ENCODE measurements at regions not wholly inside any gene's neighbourhood (a gene's known extent, or its start where the extent isn't known, plus 50 kb on each side); places are given as distances from the start of the nearest gene placed in this dataset.

DNA sequence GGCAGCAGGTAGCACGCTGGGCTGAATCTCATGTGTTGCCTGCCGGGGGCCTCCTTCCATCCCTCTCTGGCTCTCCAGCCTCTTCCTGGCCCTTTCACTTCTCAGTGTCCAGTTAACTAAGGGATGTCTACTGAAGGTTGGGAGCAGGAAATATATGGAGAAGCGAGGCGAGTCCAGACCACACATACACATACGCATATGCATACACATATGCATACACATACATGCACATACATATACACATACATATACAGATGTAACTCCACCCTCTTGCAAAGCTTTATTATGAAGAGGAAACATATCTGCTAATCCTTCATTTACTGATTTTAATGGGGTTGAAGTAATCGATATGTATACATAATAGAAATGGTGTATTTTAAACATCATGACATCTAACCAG lies 636.1 kb upstream of the CCDC179 start:
- Histone ChIP-seq H3K9ac (ENCODE audit: low read depth, low read length) (no peak overlapping the region), H3K4me2 (ENCODE audit: low read length) (no peak overlapping the region), H3K4me1 (ENCODE audit: control insufficient read depth, insufficient read depth, low read length) (no peaks in the 10 kb centered on the region), H3K36me3 (ENCODE audit: insufficient read depth, low read length) (no peaks in the 10 kb centered on the region), H3K9me3 (replicated peaks; ENCODE audit: low read length) (no peaks in the 10 kb centered on the region), H3K27me3 (ENCODE audit: control insufficient read depth, insufficient read depth, low read length) (no peaks in the 10 kb centered on the region), H3K4me3 (ENCODE audit: low read length) (no peak overlapping the region)

DNA sequence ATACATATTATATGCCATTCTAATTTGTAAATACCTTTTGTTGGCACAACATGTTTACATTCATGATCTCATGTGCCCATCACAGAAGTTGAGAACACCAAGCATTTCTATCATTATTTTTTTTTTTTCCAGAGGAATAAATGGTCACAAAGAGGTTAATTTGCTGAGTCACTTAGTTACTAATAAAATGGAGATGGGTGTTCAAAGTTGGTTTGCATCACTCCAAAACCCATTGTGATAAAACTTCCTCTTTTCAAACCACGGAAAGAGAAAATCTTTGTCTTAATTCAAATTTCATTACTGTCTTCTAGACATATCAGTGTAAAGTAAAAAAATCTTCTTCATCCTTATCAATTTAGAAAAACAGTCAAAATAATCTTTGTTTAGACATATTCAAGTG lies 636.8 kb upstream of the CCDC179 start:
- H3K27me3 ChIP-seq (ENCODE audit: control insufficient read depth, insufficient read depth, low read length) = no peaks in the 10 kb centered on the region
- no peaks in the 10 kb centered on the region for H3K9me3 ChIP-seq (replicated peaks; ENCODE audit: low read length)
- H3K4me1 ChIP-seq (ENCODE audit: control insufficient read depth, insufficient read depth, low read length) = no peaks in the 10 kb centered on the region
- no peaks in the 10 kb centered on the region for H3K36me3 ChIP-seq (ENCODE audit: insufficient read depth, low read length)
- H3K4me2 ChIP-seq (ENCODE audit: low read length) = no peak overlapping the region
- no peak overlapping the region for H3K9ac ChIP-seq (ENCODE audit: low read depth, low read length)
- H3K4me3 ChIP-seq (ENCODE audit: low read length) = no peak overlapping the region

DNA sequence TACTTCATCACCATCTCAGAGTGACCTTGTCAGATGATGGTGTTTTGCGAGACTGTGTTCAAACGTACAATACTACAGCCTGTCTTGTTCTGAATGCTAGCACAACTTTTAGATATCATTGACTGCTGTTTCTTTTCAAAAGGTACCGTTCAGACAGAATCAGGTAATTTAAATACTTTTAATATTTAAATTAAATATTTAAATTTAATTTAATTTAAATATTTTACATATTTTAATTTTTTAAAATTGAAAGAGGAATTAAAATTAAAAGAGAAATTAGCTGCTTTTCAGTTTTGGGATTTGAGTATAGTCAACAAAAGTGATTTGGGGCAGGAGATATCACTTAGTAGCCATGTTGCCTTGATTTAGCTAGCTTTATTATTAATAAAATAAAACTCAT lies 642.1 kb upstream of the CCDC179 start:
- H3K4me3 ChIP-seq (ENCODE audit: low read length) = no peak overlapping the region
- no peaks in the 10 kb centered on the region for H3K36me3 ChIP-seq (ENCODE audit: insufficient read depth, low read length)
- H3K9me3 ChIP-seq (replicated peaks; ENCODE audit: low read length) = no peaks in the 10 kb centered on the region
- H3K9ac ChIP-seq (ENCODE audit: low read depth, low read length) = no peak overlapping the region
- H3K4me1 ChIP-seq (ENCODE audit: control insufficient read depth, insufficient read depth, low read length) = no peaks in the 10 kb centered on the region
- no peaks in the 10 kb centered on the region for H3K27me3 ChIP-seq (ENCODE audit: control insufficient read depth, insufficient read depth, low read length)
- H3K4me2 ChIP-seq (ENCODE audit: low read length) = no peak overlapping the region

DNA sequence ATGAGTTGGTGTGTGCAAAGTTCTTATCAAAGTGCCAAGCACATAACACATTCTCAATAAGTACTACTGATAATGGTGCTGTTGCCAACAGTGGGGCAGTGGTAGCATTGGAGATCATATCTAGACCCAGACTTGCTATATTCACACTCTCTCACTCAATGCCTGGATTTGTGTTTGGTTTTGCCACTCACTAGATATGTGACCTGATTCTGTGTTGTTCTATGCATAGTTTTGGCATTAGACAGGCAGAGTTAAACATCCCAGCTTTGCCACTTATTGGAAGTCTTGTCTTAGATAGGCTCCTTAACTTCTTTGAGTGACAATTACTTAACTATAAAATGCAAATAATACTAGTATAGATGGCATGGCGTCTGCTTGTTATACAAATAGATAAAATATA lies 642.6 kb upstream of the CCDC179 start:
- no peak overlapping the region for H3K4me2 ChIP-seq (ENCODE audit: low read length)

DNA sequence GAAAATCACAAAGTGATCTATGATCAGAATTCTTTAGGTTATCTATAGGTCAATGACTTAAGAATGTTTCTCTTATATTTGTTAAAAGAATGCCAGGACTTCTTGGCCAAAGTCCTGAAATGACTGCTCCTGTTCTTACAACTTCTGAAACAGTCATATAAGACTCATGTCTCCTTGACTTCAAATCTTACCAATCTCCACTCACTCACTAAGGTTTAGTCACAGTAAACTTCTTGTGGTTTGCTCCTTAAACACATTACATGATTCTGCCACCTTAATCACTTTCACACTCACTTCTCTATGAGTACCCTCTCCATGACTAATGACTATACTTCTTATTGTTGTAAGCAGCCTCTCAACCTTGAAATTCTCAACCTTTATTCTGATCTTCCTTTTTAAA lies 648.7 kb upstream of the CCDC179 start:
- H3K4me3 ChIP-seq (ENCODE audit: low read length) = no peak overlapping the region
- no peaks in the 10 kb centered on the region for H3K27me3 ChIP-seq (ENCODE audit: control insufficient read depth, insufficient read depth, low read length)

More for the DNA sequence above, 642.6 kb upstream of the CCDC179 start:
- no peaks in the 10 kb centered on the region for H3K9me3 ChIP-seq (replicated peaks; ENCODE audit: low read length)
- no peak overlapping the region for H3K9ac ChIP-seq (ENCODE audit: low read depth, low read length)
- H3K36me3 ChIP-seq (ENCODE audit: insufficient read depth, low read length) = no peaks in the 10 kb centered on the region
- H3K4me1 ChIP-seq (ENCODE audit: control insufficient read depth, insufficient read depth, low read length) = no peaks in the 10 kb centered on the region
- H3K4me3 ChIP-seq (ENCODE audit: low read length) = no peak overlapping the region
- H3K27me3 ChIP-seq (ENCODE audit: control insufficient read depth, insufficient read depth, low read length) = no peaks in the 10 kb centered on the region

DNA sequence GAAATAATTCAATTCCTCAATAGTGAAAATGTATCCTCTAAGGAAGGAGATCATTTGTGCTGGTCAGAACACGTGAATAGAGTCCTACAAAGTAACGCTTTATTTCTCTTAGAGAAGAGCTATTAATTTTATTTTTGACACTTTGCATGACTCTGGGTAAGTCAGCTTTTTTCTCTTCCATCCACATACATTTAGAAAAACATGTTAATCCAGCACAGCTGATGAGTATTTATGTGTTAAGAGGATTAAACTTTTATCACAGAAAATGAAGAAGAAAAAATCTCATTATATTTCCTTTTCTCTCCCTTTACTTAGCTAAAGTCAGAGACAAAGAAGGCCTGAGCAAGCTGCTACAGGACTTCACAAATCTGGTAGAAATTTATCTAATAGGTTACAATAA lies 649.5 kb upstream of the CCDC179 start:
- no peaks in the 10 kb centered on the region for H3K36me3 ChIP-seq (ENCODE audit: insufficient read depth, low read length)
- no peak overlapping the region for H3K4me3 ChIP-seq (ENCODE audit: low read length)
- H3K4me1 ChIP-seq (ENCODE audit: control insufficient read depth, insufficient read depth, low read length) = no peaks in the 10 kb centered on the region
- no peaks in the 10 kb centered on the region for H3K9me3 ChIP-seq (replicated peaks; ENCODE audit: low read length)
- H3K9ac ChIP-seq (ENCODE audit: low read depth, low read length) = no peak overlapping the region
- no peaks in the 10 kb centered on the region for H3K27me3 ChIP-seq (ENCODE audit: control insufficient read depth, insufficient read depth, low read length)
- no peak overlapping the region for H3K4me2 ChIP-seq (ENCODE audit: low read length)

More for the DNA sequence above, 648.7 kb upstream of the CCDC179 start:
- H3K9me3 ChIP-seq (replicated peaks; ENCODE audit: low read length) = no peaks in the 10 kb centered on the region
- H3K9ac ChIP-seq (ENCODE audit: low read depth, low read length) = no peak overlapping the region
- H3K4me2 ChIP-seq (ENCODE audit: low read length) = no peak overlapping the region
- H3K36me3 ChIP-seq (ENCODE audit: insufficient read depth, low read length) = no peaks in the 10 kb centered on the region
- no peaks in the 10 kb centered on the region for H3K4me1 ChIP-seq (ENCODE audit: control insufficient read depth, insufficient read depth, low read length)

DNA sequence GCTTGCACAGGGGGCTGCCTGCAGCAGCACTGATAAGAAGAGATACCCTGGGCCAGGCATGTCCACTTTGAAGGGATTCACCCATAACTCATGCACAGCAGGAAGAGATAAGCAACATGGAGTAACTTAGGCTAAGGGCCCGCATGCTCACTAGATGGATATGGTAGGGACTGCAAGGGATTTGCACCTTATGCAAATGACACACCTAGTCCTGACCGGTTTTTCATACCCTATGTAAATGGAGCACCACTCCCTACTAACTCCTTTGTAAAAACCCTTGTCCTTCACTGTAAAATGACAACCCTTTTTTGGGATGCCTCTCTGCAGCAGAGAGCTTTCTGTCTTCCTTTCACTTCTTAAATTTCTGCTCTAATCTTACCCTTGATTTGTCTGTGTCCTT lies 658.9 kb upstream of the CCDC179 start:
- H3K27me3 ChIP-seq (ENCODE audit: control insufficient read depth, insufficient read depth, low read length) = no peaks in the 10 kb centered on the region
- H3K9ac ChIP-seq (ENCODE audit: low read depth, low read length) = no peak overlapping the region
- no peaks in the 10 kb centered on the region for H3K4me1 ChIP-seq (ENCODE audit: control insufficient read depth, insufficient read depth, low read length)
- H3K9me3 ChIP-seq (replicated peaks; ENCODE audit: low read length) = no peaks in the 10 kb centered on the region
- no peak overlapping the region for H3K4me2 ChIP-seq (ENCODE audit: low read length)
- H3K4me3 ChIP-seq (ENCODE audit: low read length) = no peak overlapping the region
- H3K36me3 ChIP-seq (ENCODE audit: insufficient read depth, low read length) = no peaks in the 10 kb centered on the region

DNA sequence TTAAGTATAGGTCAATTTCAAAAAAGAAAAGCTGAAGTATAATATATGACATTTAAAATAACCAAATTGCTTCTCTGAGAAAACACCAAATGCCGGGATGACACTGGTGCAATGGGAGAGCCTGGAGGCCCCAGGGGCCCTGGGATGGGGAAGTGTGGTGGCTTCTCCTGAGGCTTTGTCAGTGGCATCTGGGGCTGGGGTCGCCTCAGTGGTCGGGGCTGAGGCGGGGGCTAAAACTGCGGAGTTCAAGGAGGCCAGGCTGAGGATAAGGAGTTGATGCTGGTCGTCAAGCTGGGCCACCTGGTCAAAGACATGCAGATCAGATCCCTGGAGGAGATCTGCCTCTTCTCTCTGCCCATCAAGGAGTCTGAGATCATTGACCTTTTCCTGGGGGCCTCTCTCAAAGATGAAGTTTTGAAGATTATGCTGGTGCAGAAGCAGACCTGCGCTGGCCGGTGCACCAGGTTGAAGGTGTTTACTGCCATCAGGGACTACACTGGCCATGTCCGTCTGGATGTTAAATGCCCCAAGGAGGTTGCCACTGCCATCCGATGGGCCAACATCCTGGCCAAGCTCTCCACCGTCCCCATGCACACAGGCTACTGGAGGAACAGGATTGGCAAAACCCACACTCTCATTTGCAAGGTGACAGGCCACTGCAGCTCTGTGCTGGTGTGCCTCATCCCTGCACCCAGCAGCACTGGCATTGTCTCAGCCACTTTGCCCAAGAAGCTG lies 660.1 kb upstream of the CCDC179 start:
- no peaks in the 10 kb centered on the region for H3K36me3 ChIP-seq (ENCODE audit: insufficient read depth, low read length)
- no peaks in the 10 kb centered on the region for H3K4me1 ChIP-seq (ENCODE audit: control insufficient read depth, insufficient read depth, low read length)

DNA sequence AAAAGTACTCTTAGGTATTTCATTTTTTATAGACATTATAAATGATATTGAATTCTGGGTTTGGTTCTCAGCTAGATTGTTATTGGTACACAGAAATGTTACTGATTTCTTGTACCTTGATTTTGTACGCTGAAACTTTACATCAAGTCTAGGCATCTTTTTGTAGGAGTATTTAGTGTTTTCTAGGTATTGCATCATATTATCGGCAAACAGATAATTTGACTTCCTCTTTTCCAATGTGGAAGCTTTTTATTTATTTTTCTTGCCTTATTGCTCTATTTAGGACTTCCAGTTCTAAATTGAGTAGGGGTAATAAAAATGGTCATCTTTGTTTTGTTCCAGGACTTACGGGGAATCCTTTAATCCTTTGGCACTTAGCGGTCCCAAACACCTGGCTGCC lies 676.6 kb upstream of the CCDC179 start:
- no peak overlapping the region for H3K4me2 ChIP-seq (ENCODE audit: low read length)
- H3K9me3 ChIP-seq (replicated peaks; ENCODE audit: low read length) = no peaks in the 10 kb centered on the region

More for the DNA sequence above, 660.1 kb upstream of the CCDC179 start:
- no peak overlapping the region for H3K4me2 ChIP-seq (ENCODE audit: low read length)
- H3K9me3 ChIP-seq (replicated peaks; ENCODE audit: low read length) = no peaks in the 10 kb centered on the region
- H3K9ac ChIP-seq (ENCODE audit: low read depth, low read length) = no peak overlapping the region
- H3K27me3 ChIP-seq (ENCODE audit: control insufficient read depth, insufficient read depth, low read length) = no peaks in the 10 kb centered on the region
- no peak overlapping the region for H3K4me3 ChIP-seq (ENCODE audit: low read length)

DNA sequence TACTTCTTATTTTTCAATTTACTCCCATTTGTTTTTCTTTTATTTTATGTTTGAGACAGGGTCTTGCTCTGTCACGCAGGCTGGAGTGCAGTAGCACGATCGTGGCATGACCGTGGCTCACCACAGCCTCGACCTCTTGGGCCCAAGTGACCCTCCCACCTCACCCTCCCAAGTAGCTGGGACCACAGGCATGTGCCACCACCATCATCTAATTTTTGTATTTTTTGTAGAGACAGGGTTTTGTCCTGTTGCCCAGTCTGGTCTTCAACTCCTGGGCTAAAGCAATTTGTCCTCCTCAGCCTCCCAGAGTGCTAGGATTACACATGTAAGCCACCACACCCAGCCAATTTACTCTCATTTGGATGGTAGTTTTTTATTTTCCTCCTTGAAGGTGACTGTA lies 679.3 kb upstream of the CCDC179 start:
- Histone ChIP-seq H3K36me3 (ENCODE audit: insufficient read depth, low read length) (no peaks in the 10 kb centered on the region), H3K4me1 (ENCODE audit: control insufficient read depth, insufficient read depth, low read length) (no peaks in the 10 kb centered on the region), H3K4me3 (ENCODE audit: low read length) (no peak overlapping the region), H3K27me3 (ENCODE audit: control insufficient read depth, insufficient read depth, low read length) (peaks cover 3% of the 10 kb centered on the region), H3K9ac (ENCODE audit: low read depth, low read length) (no peak overlapping the region), H3K4me2 (ENCODE audit: low read length) (no peak overlapping the region), H3K9me3 (replicated peaks; ENCODE audit: low read length) (no peaks in the 10 kb centered on the region)

More for the DNA sequence above, 676.6 kb upstream of the CCDC179 start:
- H3K27me3 ChIP-seq (ENCODE audit: control insufficient read depth, insufficient read depth, low read length) = peaks cover 3% of the 10 kb centered on the region
- H3K36me3 ChIP-seq (ENCODE audit: insufficient read depth, low read length) = no peaks in the 10 kb centered on the region
- H3K9ac ChIP-seq (ENCODE audit: low read depth, low read length) = no peak overlapping the region
- no peak overlapping the region for H3K4me3 ChIP-seq (ENCODE audit: low read length)
- H3K4me1 ChIP-seq (ENCODE audit: control insufficient read depth, insufficient read depth, low read length) = no peaks in the 10 kb centered on the region

DNA sequence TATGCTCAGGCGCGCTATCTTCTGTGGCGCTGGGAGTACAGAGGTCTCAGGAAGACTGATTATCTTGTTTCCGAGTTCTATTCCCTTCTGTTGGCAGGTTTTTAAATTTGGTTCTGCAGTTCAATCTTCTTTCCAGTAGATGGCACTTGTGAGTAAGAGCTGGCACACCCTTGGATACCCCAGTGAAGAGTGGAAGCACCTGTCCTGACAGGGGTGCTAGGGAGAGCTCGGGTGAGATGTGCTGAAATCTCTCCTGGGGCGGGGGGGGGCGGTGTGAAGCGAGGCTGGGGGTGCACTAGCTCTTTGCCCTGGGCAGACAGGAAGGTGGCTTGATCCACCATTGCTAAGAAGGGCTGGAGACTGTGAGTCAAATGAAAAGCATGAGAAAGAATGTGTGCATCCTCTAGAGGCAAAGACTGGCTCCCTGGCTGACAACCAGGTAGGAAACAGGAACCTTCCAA lies 679.9 kb upstream of the CCDC179 start:
- Histone ChIP-seq H3K9ac (ENCODE audit: low read depth, low read length) (no peak overlapping the region), H3K4me1 (ENCODE audit: control insufficient read depth, insufficient read depth, low read length) (no peaks in the 10 kb centered on the region)

DNA sequence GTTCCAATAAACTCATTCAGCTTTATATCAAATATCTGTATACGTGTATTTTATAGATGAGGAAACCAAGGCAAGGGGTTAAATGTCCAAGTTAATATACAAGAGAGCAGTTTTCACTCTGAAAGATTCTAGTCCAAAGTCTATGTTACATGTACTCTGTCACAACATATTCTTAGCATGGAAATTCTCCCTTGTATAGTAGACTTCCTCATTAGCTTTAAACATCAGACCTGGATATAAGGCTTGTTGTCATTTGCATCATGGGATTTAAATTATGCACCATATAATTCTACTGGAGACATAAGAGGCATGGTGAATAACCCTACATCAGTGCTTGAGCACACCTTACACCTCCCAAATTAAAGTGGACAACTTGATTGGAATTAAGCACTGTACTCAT lies 681.9 kb upstream of the CCDC179 start:
- H3K9ac ChIP-seq (ENCODE audit: low read depth, low read length) = no peak overlapping the region
- H3K27me3 ChIP-seq (ENCODE audit: control insufficient read depth, insufficient read depth, low read length) = peaks cover 3% of the 10 kb centered on the region
- H3K9me3 ChIP-seq (replicated peaks; ENCODE audit: low read length) = no peaks in the 10 kb centered on the region
- no peaks in the 10 kb centered on the region for H3K36me3 ChIP-seq (ENCODE audit: insufficient read depth, low read length)
- no peak overlapping the region for H3K4me3 ChIP-seq (ENCODE audit: low read length)
- no peaks in the 10 kb centered on the region for H3K4me1 ChIP-seq (ENCODE audit: control insufficient read depth, insufficient read depth, low read length)
- no peak overlapping the region for H3K4me2 ChIP-seq (ENCODE audit: low read length)

More for the DNA sequence above, 679.9 kb upstream of the CCDC179 start:
- H3K36me3 ChIP-seq (ENCODE audit: insufficient read depth, low read length) = no peaks in the 10 kb centered on the region
- H3K9me3 ChIP-seq (replicated peaks; ENCODE audit: low read length) = no peaks in the 10 kb centered on the region
- peak overlapping the region; percentile 25 for H3K4me2 ChIP-seq (ENCODE audit: low read length)
- peaks cover 3% of the 10 kb centered on the region for H3K27me3 ChIP-seq (ENCODE audit: control insufficient read depth, insufficient read depth, low read length)
- no peak overlapping the region for H3K4me3 ChIP-seq (ENCODE audit: low read length)

Measured in skeletal muscle satellite cell (primary cell).